HG03558 (cell line): ENCODE measurements at regions not wholly inside any gene's neighbourhood (a gene's known extent, or its start where the extent isn't known, plus 50 kb on each side); places are given as distances from the start of the nearest gene placed in this dataset.

Experiments
- ATAC-seq: cut with Tn5 transposase; IDR thresholded peaks from one replicate; pipeline ENCODE4 v1.9.1; 2021; ENCODE audit warnings: moderate number of reproducible peaks; ENCODE audit not compliant: unreplicated experiment; ENCODE audit errors: extremely low read depth

DNA sequence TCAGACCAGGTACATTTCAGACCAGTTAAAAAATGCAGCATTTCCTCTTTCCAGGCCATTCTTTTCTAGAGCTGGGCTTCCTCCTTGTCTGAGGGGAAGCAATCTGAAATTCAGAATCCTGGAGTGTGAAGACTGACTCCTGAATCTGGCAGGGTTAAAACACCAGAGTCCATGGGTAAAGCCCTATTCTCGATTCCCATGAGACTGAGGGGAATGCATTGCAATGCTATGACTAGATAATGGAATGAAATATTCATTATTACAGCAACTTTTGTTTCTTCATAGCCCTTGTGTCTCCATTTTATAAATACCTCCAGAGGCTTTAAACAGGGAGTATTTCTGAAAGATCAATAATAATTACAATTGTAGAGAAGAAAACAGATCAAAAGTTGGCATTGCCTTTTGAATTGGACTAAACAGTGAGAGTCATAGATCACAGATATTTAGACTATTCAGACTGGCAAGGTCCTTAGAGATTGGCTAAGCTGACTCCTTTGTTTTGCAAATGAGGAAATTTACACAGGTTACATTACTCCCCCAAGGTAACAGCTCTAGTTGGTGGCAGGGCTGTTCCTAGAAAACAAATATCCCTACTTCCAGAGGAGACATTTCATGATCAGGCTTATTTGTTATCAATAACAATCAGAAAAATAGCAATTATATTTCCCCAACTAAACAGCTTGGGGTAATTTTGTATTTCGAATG lies 632.6 kb upstream of the KIRREL3 start:
- ATAC-seq = no peak

GRCh38 chr11:127632546-127632945 lies 632.0 kb upstream of the KIRREL3 start:
- ATAC-seq = no peak

GRCh38 chr11:127631974-127632373 lies 631.4 kb upstream of the KIRREL3 start:
- ATAC-seq = no peak

DNA sequence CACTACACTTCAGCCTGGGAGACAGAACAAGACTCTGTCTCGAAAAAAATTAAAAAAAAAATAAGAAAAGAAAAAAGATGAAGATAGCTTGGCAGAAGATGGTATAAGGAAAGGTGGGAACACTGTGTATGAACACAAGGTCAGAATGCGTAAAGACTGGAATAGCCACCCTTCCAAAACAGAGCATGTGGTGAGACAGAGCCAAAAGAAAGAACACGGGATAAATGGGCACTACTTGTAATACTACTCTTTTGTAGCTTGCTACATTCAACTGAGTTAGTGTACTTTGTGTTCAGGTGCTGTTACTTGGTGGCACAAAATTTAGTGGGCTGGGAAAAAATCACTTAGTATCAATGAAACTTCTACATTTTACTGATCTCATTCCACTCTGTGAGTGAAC lies 628.6 kb upstream of the KIRREL3 start:
- ATAC-seq = no peak

- no peak for ATAC-seq
Observed at GRCh38 chr11:127628458-127628785, 627.9 kb upstream of the KIRREL3 start.

- no peak for ATAC-seq
Observed at GRCh38 chr11:127627629-127628457, 627.3 kb upstream of the KIRREL3 start.

GRCh38 chr11:127627204-127627603 lies 626.6 kb upstream of the KIRREL3 start:
- no peak for ATAC-seq

- no peak for ATAC-seq
Observed at GRCh38 chr11:127625402-127625801, 624.8 kb upstream of the KIRREL3 start.

- no peak for ATAC-seq
Observed at GRCh38 chr11:127624306-127624856, 623.8 kb upstream of the KIRREL3 start.

DNA sequence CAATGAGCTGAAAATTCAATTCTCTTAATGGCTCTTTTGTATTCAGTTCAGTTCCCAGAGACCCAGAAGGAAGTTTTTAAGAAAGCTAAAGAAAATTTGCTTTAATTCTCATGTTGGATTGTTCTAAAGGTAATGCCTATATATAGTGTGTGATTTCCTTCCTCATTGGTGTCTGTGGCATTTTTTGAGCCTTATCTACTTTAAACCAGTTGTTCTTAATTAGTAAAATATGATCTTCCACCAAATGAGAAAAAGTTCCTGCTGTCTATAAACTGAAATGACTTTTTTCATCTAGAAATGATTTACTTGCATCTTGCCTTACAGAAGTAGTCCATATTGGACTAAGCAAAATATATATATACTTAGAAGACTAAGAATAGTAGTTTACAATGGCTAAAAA lies 622.1 kb upstream of the KIRREL3 start:
- ATAC-seq = no peak

GRCh38 chr11:127620671-127621070 lies 620.1 kb upstream of the KIRREL3 start:
- ATAC-seq = no peak

GRCh38 chr11:127619946-127620345 lies 619.4 kb upstream of the KIRREL3 start:
- ATAC-seq = no peak

DNA sequence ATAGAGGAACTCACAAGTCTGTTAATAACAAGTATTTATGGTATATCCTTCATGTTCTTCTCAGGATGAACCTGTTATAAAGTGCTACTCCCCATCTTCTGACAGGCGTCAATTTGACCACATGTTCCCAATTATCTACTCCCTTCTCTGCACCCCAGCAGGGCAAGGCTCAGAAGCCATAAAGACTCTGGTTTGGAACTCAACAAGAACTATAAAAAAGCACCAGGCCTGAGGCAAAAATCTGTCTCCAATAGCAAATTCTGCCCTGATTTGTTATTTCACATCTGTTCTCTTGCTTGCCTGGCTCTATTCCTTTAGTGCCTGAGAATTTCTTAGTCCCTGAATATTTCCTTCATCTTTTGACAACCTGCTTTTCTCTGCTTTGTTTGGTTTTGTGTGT lies 618.2 kb upstream of the KIRREL3 start:
- no peak for ATAC-seq

DNA sequence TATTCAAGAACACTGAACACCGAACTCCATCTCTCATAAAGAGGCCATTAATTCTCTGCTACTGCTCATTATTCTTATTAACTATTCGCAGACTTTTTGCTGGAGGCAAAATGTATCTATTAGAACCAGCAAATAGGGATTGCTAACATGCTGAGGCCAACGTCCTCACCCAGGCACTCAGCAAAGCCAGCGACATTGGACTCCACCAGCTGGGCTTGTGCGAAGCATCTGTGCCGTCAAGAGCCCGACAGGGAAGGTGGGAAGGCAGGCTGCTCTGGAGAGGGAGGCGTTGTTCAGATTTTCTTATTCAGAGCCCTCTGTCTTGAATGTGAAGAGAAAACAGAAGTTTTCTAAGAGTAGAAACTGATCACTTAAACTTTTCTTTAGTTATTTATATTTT lies 615.6 kb upstream of the KIRREL3 start:
- no peak for ATAC-seq

GRCh38 chr11:127612607-127613006 lies 612.0 kb upstream of the KIRREL3 start:
- no peak for ATAC-seq

- ATAC-seq = no peak
Observed at GRCh38 chr11:127609025-127609773, 608.6 kb upstream of the KIRREL3 start.

- no peak for ATAC-seq
Observed at GRCh38 chr11:127607487-127608085, 607.0 kb upstream of the KIRREL3 start.

DNA sequence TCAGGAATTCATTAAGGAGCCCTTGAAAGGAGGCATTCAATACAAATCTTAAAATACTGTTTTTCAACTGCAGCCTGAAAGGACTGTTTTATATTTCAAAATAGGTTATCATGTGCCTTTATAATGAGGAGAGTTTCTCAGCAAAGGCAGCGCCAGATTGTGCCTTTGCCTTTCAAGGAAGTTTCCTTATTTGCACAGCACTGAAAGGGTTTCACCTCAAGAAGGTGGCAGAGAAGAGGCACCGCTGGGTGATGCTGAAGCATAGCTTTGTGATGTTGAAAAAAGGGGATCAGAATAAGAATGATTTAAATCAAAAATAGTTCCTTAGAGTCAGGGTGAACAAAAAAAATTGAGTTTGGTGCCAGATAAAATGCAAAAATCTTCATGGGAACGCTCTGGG lies 601.0 kb upstream of the KIRREL3 start:
- ATAC-seq = no peak

- ATAC-seq = no peak
Observed at GRCh38 chr11:127600674-127601073, 600.1 kb upstream of the KIRREL3 start.

- no peak for ATAC-seq
Observed at GRCh38 chr11:127598476-127598875, 597.9 kb upstream of the KIRREL3 start.
